DMS79 treated with DMSO at 0.1 percent for 48 hours (cell line): ENCODE measurements at regions not wholly inside any gene's neighbourhood (a gene's known extent, or its start where the extent isn't known, plus 50 kb on each side); places are given as distances from the start of the nearest gene placed in this dataset.

Experiments
- DNase-seq: peaks from one replicate; lab custom pipeline; 2025; lab: John Stamatoyannopoulos, UW

DNA sequence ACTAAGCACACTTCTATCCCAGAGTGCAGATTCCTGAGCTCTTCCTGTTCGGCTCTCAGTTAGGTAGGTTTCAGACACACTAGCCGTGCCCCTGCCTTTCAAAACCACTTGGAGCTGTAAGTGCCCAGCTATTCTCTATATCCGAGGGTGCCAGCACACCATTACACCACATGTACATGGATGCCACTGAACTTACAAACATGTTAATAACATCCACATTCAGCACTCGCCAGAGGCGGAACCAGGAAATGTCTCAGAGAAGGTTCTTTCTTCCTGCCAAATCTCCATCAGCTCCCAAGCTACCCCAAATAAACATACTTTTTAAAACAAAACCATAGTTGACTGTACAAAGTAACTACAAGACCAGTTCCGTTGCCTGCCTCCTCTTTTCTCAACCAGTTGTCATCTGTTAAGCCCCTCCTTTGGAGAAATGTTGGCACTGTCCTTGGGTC, 78.4 kb upstream of the CTTNBP2NL start:
- DNase-seq = no peak

DNA sequence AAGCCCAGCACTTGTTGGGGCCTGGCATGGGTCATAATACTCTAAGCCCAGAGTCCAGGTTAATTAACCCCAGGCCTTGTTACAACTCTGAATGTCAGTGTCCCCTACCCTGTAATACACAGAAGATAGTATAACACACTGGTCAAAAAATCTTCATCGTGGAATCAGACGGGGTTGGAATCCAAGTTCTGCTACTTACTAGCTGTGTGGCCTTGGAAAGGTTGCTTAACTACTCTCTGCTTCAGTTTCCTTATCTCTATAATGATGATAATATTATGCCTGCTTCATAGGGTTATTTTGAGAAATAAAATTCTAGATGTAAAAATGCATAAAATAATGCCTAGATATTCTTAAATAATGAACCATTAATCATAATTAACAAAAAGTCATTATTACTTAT, 77.8 kb upstream of the CTTNBP2NL start:
- DNase-seq = no peak

- DNase-seq = no peak
Observed at GRCh38 chr1:112318698-112319370, 77.2 kb upstream of the CTTNBP2NL start.

DNA sequence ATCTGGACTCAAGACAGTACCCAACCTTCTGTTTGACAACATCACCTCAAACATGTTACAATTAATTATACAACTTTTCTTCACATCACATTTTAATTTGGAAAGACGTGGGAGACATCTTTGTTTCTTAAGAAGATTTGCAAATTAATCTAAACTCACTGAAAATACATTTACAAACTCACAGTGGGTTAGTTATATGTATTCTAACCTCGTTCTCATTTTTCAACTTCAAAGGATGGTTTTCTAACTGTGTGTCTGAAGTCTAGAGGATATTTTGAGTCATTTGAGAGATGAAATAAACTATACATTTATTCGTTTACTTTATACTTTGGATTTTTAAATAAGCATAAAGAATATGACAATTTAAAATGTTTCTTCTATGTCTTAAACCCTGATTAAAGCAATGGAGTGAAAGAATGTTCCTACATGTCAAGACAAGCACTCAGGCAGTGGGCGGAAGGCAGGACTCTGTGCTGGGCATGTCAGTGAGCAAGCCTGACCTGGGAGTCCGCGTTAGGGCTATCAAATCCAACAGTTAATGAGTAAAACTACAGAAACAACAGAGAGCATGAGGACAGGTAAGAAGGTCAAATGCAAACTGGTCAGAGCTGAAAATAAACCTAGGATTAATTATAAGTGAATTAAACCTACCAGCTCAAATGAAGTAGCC, 76.5 kb upstream of the CTTNBP2NL start:
- DNase-seq = no peak

- no peak for DNase-seq
Observed at GRCh38 chr1:112320058-112320457, 76.0 kb upstream of the CTTNBP2NL start.

- DNase-seq = no peak
Observed at GRCh38 chr1:112322018-112322417, 74.0 kb upstream of the CTTNBP2NL start.

DNA sequence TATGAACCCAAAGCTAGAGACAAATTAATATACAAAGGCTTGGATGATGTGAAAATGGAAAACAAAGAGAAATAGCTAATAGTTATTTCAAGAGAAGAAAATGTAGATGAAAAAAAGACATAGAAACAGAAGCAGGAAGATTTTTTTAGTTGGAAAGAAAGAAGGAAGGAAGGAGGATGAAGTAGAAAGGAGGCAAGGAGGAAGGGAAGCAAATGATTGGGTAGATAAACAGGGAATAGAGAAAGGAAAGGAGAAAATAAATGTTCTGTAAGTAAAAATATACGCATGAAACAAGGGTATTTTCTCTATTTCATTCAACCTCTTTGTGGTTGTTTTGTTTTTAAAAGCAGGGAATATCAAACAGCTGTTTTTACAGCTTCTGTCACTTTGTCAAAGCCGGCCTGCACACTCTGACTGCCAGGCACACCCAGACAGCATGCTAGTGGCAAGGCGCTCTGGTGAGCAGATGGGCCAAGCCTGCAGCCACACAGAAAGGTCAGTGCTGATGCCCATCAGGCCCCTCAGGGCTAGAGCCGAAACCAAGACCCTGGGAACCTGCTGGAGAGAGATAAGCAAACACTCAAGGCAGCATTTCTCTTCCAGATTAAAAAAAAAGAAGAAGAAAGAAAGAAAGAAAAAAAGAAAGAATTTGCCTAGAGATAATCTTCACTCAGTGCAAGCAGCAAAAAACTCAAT, 72.9 kb upstream of the CTTNBP2NL start:
- DNase-seq = no peak

DNA sequence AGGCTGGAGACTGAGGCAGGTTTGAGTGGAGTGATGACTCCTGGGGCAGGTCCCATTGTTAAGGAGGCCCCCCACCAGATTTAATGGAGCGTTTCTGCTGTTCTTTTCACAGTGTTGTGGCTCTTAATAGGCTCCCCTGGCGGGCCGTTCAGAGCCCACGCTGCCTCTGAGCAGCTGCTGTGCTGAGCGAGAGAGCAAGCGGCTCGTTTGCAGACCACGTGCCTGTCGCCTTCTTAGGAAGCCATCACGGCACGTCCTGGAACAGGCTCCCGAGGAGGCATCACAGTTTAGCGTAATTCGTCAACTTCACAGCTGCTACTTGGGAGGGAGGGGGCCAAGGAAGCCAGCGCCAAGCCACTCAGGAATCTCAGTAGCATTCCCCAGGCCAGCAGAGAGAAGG, 70.5 kb upstream of the CTTNBP2NL start:
- peak; percentile 53 for DNase-seq

DNA sequence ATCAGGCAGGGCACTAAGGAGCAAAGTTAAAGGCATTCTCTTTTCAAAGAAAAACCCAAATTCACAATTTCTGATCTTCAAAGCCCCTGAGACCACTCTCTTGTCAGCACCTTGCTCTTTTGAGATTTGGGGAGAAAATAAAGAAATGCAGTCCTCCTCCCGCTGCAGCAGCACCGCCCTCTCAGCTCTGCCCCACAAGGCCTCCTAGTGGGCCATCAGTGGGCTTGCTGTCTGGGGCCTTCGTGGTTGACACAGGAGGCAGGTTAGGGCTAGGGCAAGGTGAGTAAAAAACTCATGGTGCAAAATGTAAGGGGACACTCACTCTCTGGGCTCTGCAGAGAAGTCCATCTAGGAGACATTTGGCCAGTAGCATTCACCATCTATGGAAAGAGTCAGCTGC, 67.4 kb upstream of the CTTNBP2NL start:
- no peak for DNase-seq

DNA sequence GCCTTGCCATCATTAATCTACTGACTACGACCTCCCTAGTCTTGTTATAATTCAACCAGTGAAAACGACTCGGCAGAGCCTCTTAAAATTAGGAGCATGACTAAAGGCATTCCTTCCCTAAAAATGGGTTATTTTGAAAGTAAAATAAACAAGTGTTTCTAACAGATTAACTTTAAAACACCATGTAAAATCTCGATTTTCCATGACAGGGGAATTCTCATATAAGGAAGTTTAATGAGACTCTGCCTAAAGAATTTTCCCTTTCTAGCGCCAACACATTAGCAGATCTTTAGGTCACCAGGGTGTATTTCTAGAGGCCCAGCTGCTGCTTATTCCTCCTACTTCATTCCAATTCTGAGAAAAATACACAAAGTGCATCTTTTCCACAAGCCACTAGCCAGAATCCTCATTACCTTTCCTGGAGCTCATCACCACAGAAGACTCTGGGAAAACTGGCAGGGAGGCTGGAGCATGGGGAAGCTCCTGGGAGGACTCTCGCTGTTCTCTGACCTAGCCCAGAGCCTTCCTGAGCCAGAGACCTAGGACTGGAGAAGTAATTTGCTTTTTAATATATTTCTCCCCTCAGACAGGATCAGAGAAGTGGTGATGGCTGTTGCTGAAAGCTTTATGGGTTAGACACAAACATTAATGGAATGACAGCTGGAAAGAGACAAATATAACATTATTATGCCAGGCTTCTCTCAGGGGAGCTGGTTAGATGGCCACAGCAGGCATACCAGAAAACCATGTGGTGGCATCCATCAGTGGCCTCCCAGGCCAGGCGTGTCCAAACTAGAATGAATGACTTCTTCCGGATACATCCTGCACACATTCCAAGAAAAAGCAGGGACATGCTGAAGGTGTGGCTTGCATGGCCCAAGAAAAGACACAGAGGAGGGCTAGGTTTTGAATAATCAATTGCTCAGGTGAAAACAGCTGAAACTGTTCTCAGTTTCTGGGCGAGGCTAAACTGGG, 63.6 kb upstream of the CTTNBP2NL start:
- DNase-seq = no peak

- DNase-seq = no peak
Observed at GRCh38 chr1:112335351-112335750, 60.7 kb upstream of the CTTNBP2NL start.

DNA sequence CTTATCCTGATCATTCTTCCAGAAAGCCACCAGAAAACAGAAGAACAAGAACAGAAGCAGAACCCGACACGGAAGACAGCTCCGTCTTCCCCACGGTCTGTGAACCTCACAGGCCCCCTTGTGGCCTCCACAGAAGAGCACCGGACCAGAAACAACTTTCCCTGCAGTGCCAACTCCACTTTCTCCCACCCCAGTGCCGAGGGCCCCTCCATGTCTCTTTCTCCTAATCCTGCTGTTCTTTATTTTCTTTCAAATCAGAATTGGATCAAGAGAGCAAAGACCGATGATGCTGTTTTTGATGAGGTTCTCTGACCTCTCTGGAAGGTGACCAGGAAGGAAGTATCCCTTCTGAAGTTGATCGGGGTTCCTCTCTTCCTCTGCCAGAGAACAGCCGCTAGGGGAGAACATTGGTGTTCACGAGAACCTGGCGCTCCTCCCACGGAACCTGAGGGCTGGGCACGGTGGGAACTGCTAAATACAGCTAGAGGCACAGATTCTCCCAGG, 58.9 kb upstream of the CTTNBP2NL start:
- no peak for DNase-seq

DNA sequence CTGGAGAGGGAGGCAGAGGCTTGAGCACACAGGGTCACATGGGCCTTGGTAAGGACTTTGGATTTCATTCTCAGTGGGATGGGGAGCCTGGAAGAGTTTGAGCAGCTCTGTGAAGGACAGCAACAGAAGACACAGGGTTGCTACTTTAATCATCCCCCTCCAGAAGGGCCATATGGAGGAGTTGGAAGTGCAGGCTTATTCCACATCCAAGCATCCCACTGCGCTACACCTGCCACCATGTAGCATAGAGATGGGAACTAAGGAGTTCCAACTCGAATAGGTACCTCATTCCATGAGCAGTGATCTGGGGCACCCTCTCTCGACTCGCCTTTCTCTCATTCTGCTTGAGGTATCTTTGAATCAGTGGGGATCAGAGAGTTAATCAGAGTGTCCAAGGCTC, 54.0 kb upstream of the CTTNBP2NL start:
- DNase-seq = no peak

DNA sequence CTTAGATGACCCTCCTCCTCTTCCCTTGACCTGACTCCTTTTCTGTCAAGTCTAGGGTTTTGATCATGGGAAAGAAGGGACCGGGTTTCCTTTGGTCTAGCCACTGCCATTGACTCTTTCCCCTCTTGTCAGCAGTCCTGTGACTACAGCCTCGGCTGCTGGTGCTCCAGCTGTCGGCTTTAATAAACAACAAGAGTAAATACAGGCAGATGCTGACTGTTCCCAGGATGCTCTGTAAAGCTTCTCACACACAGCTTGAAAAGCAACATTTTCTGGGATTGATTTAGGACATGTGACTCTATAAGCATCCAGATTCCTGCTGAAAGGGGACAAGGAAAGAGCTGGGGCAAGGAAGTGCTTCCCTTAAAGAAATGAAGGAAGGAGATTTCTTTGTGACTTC, 53.5 kb upstream of the CTTNBP2NL start:
- DNase-seq = no peak

- no peak for DNase-seq
Observed at GRCh38 chr1:112344754-112345423, 51.1 kb upstream of the CTTNBP2NL start.
